ENCODE measurements at regions not wholly inside any gene's neighbourhood (a gene's known extent, or its start where the extent isn't known, plus 50 kb on each side); places are given as distances from the start of the nearest gene placed in this dataset.
A peak's percentile ranks its signal among the peaks of the same experiment; 100 is the strongest.

DNA sequence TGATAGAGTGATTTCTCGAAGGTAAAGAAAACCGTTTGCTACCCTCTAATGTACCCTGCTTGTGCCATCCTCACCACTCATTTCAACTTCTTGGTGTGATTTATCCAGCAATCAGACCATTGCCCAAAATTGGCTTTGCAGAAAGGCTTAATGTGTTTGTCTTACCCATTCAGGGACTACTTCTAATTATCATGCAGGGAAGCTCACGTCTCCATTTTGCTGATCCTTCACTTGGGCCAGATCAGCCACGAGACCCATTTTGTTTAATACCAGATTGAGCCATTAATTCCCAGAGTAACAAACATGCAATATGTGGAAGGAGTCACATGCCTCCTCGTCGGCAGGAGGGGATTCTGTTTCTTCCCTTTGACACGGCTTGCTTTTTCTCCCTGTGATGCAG, 51.1 kb upstream of the CRY1 start:
- H3K27me3 Mint-ChIP-seq (ENCODE audit: insufficient read depth, low read depth, poor library complexity), result no peaks in the 10 kb centered on the region
- no peak overlapping the region for H3K4me3 Mint-ChIP-seq
- DNase-seq (ENCODE audit: low spot score) (no peak), ATAC-seq (no peak)
- Histone ChIP-seq H3K36me3 (ENCODE audit: insufficient read depth) (no peaks in the 10 kb centered on the region), H3K9me2 (ENCODE audit: insufficient read depth) (peaks cover 18% of the 10 kb centered on the region), H3K4me3 (no peak overlapping the region), H3K4me2 (no peak overlapping the region), H3K27me3 (ENCODE audit: insufficient read depth) (no peaks in the 10 kb centered on the region), H3F3A (replicated peaks; ENCODE audit: low read depth) (no peaks in the 10 kb centered on the region), H3K27ac (ENCODE audit: low read depth) (no peak overlapping the region), H3K4me1 (ENCODE audit: insufficient read depth) (no peaks in the 10 kb centered on the region), H4K20me1 (replicated peaks; ENCODE audit: insufficient read depth) (no peaks in the 10 kb centered on the region), H2AFZ (peak overlapping the region; percentile 84; the same call in 1 of the 2 replicates), H3K79me2 (replicated peaks; ENCODE audit: insufficient read depth) (no peaks in the 10 kb centered on the region)
- H3K4me1 Mint-ChIP-seq, result no peaks in the 10 kb centered on the region
- H3K27ac Mint-ChIP-seq, result no peak overlapping the region
- H3K9me3 Mint-ChIP-seq, result no peaks in the 10 kb centered on the region; the same call in 2 of the 3 replicates
- TF ChIP-seq EZH2phosphoT487 (IDR thresholded peaks at IDR 0.05; ENCODE audit: unreplicated experiment) (no peak), EZH2 (IDR thresholded peaks at IDR 0.05; ENCODE audit: low read depth, unreplicated experiment) (no peak), CREB1 (CRISPR knock-in tag; IDR thresholded peaks at IDR 0.05; ENCODE audit: low read depth) (no peak), CTCF (conservative IDR thresholded peaks at IDR 0.05; ENCODE audit: low read depth in 2 of 2) (no peak), NANOG (IDR thresholded peaks at IDR 0.05; ENCODE audit: borderline replicate concordance) (no peak), JUNB (IDR thresholded peaks at IDR 0.05; ENCODE audit: unreplicated experiment) (no peak), POLR2AphosphoS5 (IDR thresholded peaks at IDR 0.05; ENCODE audit: low read depth) (no peak), REST (IDR thresholded peaks at IDR 0.05; ENCODE audit: unreplicated experiment) (no peak), ZNF114 (CRISPR knock-in tag; IDR thresholded peaks at IDR 0.05) (no peak)
- TF ChIP-seq, protein P1, sequence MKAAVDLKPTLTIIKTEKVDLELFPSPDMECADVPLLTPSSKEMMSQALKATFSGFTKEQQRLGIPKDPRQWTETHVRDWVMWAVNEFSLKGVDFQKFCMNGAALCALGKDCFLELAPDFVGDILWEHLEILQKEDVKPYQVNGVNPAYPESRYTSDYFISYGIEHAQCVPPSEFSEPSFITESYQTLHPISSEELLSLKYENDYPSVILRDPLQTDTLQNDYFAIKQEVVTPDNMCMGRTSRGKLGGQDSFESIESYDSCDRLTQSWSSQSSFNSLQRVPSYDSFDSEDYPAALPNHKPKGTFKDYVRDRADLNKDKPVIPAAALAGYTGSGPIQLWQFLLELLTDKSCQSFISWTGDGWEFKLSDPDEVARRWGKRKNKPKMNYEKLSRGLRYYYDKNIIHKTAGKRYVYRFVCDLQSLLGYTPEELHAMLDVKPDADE (IDR thresholded peaks at IDR 0.05), result no peak
- no peaks in the 10 kb centered on the region for H3K36me3 Mint-ChIP-seq (ENCODE audit: low read depth)

GRCh38 chr12:107144990-107145389, 51.6 kb upstream of the CRY1 start:
- no peak for ATAC-seq
- Histone ChIP-seq H4K20me1 (replicated peaks; ENCODE audit: insufficient read depth) (no peaks in the 10 kb centered on the region), H3K9me2 (ENCODE audit: insufficient read depth) (peaks cover 18% of the 10 kb centered on the region), H3K27ac (ENCODE audit: low read depth) (no peak overlapping the region), H3K4me1 (ENCODE audit: insufficient read depth) (no peaks in the 10 kb centered on the region), H3K4me2 (no peak overlapping the region), H3K79me2 (replicated peaks; ENCODE audit: insufficient read depth) (no peaks in the 10 kb centered on the region), H3F3A (replicated peaks; ENCODE audit: low read depth) (no peaks in the 10 kb centered on the region), H3K36me3 (ENCODE audit: insufficient read depth) (no peaks in the 10 kb centered on the region), H2AFZ (no peak overlapping the region), H3K4me3 (no peak overlapping the region), H3K27me3 (ENCODE audit: insufficient read depth) (no peaks in the 10 kb centered on the region)
- Mint-ChIP-seq H3K4me3 (no peak overlapping the region), H3K4me1 (no peaks in the 10 kb centered on the region), H3K27me3 (ENCODE audit: insufficient read depth, low read depth, poor library complexity) (no peaks in the 10 kb centered on the region), H3K9me3 (no peaks in the 10 kb centered on the region; the same call in 2 of the 3 replicates), H3K36me3 (ENCODE audit: low read depth) (no peaks in the 10 kb centered on the region), H3K27ac (no peak overlapping the region)
- DNase-seq (ENCODE audit: low spot score), result no peak
- TF ChIP-seq CREB1 (CRISPR knock-in tag; IDR thresholded peaks at IDR 0.05; ENCODE audit: low read depth) (no peak), JUNB (IDR thresholded peaks at IDR 0.05; ENCODE audit: unreplicated experiment) (no peak), ZNF114 (CRISPR knock-in tag; IDR thresholded peaks at IDR 0.05) (no peak), EZH2phosphoT487 (IDR thresholded peaks at IDR 0.05; ENCODE audit: unreplicated experiment) (no peak), EZH2 (IDR thresholded peaks at IDR 0.05; ENCODE audit: low read depth, unreplicated experiment) (no peak), POLR2AphosphoS5 (IDR thresholded peaks at IDR 0.05; ENCODE audit: low read depth) (no peak), ZNF331 (CRISPR knock-in tag; IDR thresholded peaks at IDR 0.05; ENCODE audit: low read depth) (no peak), REST (IDR thresholded peaks at IDR 0.05; ENCODE audit: unreplicated experiment) (no peak)
- TF ChIP-seq, protein P1 (IDR thresholded peaks at IDR 0.05), result no peak

Data from GM23338 (cell line).